A549 (cell line): ENCODE measurements at regions not wholly inside any gene's neighbourhood (a gene's known extent, or its start where the extent isn't known, plus 50 kb on each side); places are given as distances from the start of the nearest gene placed in this dataset.

ENCODE experiments used
- CBX2 ChIP-seq: fragments of 200-600 bp; sonication (generic); IDR thresholded peaks from 2 replicates; pipeline ENCODE4 v1.6.1; 2016; ENCODE audit warnings: low read depth, mild to moderate bottlenecking, borderline replicate concordance
- ELK1 ChIP-seq: fragments of 150-350 bp; IDR thresholded peaks from 2 replicates; pipeline ENCODE4 v1.6.1; 2014; ENCODE audit warnings: low read depth, mild to moderate bottlenecking, low read length
- HDAC2 ChIP-seq: fragments of 200-600 bp; sonication (generic); IDR thresholded peaks from 2 replicates; pipeline ENCODE4 v1.6.1; 2016
- HOXB13 ChIP-seq: fragments of 250-450 bp; sonication (Bioruptor Pico); IDR thresholded peaks from 2 replicates; pipeline ENCODE4 v1.5.0; 2020; ENCODE audit warnings: low read depth, mild to moderate bottlenecking, moderate library complexity
- JUN ChIP-seq, 2 experiments: fragments of >200 bp; sonication (Bioruptor Twin); formaldehyde crosslinking; IDR thresholded peaks; 2 replicates in 1 of 2; 3 replicates in 1 of 2; pipeline ENCODE4 v1.6.1; 2016 to 2017
- PHF8 ChIP-seq: fragments of 200-600 bp; sonication (generic); IDR thresholded peaks from 2 replicates; pipeline ENCODE4 v1.6.1; 2016; ENCODE audit warnings: low read depth, mild to moderate bottlenecking, antibody characterized with exemption, moderate library complexity, borderline replicate concordance
- RAD21 ChIP-seq, 2 experiments: fragments of >200 bp in 1 of 2; sonication (Bioruptor Twin) in 1 of 2; formaldehyde crosslinking in 1 of 2; IDR thresholded peaks in 1 of 2; conservative IDR thresholded peaks in 1 of 2; 2 replicates in 1 of 2; 3 replicates in 1 of 2; pipeline ENCODE4 v1.6.1; 2012 to 2018; ENCODE audit warnings: inconsistent platforms in 1 of 2
- TF ChIP-seq, protein P1 (sequence below): fragments of >200 bp; sonication (Bioruptor Twin); formaldehyde crosslinking; IDR thresholded peaks from 3 replicates; pipeline ENCODE4 v1.5.1; 2016

GRCh38 chr4:100738196-100739165 is 220.7 kb upstream of the EMCN start:
- TF ChIP-seq RAD21 (conservative IDR thresholded peaks at IDR 0.05 in 1 of 2, IDR thresholded peaks at IDR 0.05 in 1 of 2), result no peak
- TF ChIP-seq, protein P1, sequence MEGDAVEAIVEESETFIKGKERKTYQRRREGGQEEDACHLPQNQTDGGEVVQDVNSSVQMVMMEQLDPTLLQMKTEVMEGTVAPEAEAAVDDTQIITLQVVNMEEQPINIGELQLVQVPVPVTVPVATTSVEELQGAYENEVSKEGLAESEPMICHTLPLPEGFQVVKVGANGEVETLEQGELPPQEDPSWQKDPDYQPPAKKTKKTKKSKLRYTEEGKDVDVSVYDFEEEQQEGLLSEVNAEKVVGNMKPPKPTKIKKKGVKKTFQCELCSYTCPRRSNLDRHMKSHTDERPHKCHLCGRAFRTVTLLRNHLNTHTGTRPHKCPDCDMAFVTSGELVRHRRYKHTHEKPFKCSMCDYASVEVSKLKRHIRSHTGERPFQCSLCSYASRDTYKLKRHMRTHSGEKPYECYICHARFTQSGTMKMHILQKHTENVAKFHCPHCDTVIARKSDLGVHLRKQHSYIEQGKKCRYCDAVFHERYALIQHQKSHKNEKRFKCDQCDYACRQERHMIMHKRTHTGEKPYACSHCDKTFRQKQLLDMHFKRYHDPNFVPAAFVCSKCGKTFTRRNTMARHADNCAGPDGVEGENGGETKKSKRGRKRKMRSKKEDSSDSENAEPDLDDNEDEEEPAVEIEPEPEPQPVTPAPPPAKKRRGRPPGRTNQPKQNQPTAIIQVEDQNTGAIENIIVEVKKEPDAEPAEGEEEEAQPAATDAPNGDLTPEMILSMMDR, result no peak
- no peak for TF ChIP-seq PHF8
- no peak for TF ChIP-seq HDAC2
- TF ChIP-seq JUN (IDR thresholded peaks at IDR 0.05), result no peak
- no peak for TF ChIP-seq ELK1
- no peak for TF ChIP-seq HOXB13
- TF ChIP-seq CBX2, result no peak
